Fibroblast of lung (primary cell): ENCODE measurements at regions not wholly inside any gene's neighbourhood (a gene's known extent, or its start where the extent isn't known, plus 50 kb on each side); places are given as distances from the start of the nearest gene placed in this dataset.

ENCODE experiments used
- DNase-seq, 2 donors: peaks; one replicate each; pipeline versions ENCODE4 v3.0.0 to v3.0.0-alpha.2; 2010; ENCODE audit warnings: low read depth in 2 of 2
- H2AFZ ChIP-seq: 2 replicates; pipeline ENCODE4 v1.5.1; 2012; ENCODE audit warnings: low read length, control low read depth, inconsistent platforms
- H3K27ac ChIP-seq: 2 replicates; pipeline ENCODE4 v1.5.1; 2011; ENCODE audit warnings: low read length, control low read depth; ENCODE audit not compliant: insufficient read depth
- H3K27me3 ChIP-seq: 2 replicates; pipeline ENCODE4 v1.5.1; 2011; ENCODE audit warnings: mild to moderate bottlenecking, low read length; ENCODE audit not compliant: control insufficient read depth, insufficient read depth
- H3K36me3 ChIP-seq: 2 replicates; pipeline ENCODE4 v1.5.1; 2011; ENCODE audit warnings: low read length; ENCODE audit not compliant: control insufficient read depth, insufficient read depth
- H3K4me1 ChIP-seq: 2 replicates; pipeline ENCODE4 v1.5.1; 2011; ENCODE audit warnings: low read length; ENCODE audit not compliant: control insufficient read depth, insufficient read depth; ENCODE audit errors: extremely low read depth
- H3K4me2 ChIP-seq: 2 replicates; pipeline ENCODE4 v1.5.1; 2011; ENCODE audit warnings: low read length, control low read depth; ENCODE audit not compliant: insufficient read depth; ENCODE audit errors: extremely low read depth
- H3K4me3 ChIP-seq, 4 experiments: fragments of 200-600 bp in 1 of 4; sonication (generic) in 1 of 4; replicated peaks in 1 of 4; 2 replicates each; pipeline ENCODE4 v1.5.1; 2011 to 2016; ENCODE audit warnings: low read length in 4 of 4, low read depth in 3 of 4, mild to moderate bottlenecking in 3 of 4, control low read depth in 2 of 4, inconsistent platforms in 1 of 4, mixed read lengths in 1 of 4; ENCODE audit not compliant: insufficient read depth in 1 of 4; ENCODE audit errors: control extremely low read depth in 1 of 4
- H3K79me2 ChIP-seq: 2 replicates; pipeline ENCODE4 v1.5.1; 2012; ENCODE audit warnings: mild to moderate bottlenecking, low read length, inconsistent platforms; ENCODE audit not compliant: control insufficient read depth, insufficient read depth
- H3K9ac ChIP-seq: 2 replicates; pipeline ENCODE4 v1.5.1; 2011; ENCODE audit warnings: mild to moderate bottlenecking, low read length, control low read depth; ENCODE audit not compliant: insufficient read depth
- H3K9me3 ChIP-seq: 2 replicates; pipeline ENCODE4 v1.5.1; 2012; ENCODE audit warnings: low read depth, low read length; ENCODE audit not compliant: control insufficient read depth, insufficient read depth
- H4K20me1 ChIP-seq: 2 replicates; pipeline ENCODE4 v1.5.1; 2011; ENCODE audit warnings: low read length; ENCODE audit not compliant: control insufficient read depth, insufficient read depth; ENCODE audit errors: extremely low read depth
- CTCF ChIP-seq, 2 donors: IDR thresholded peaks in 1 of 2; conservative IDR thresholded peaks in 1 of 2; 1 replicate in 1 of 2; 2 replicates in 1 of 2; pipeline ENCODE4 v1.5.1; 2011 to 2012; ENCODE audit warnings: low read length in 2 of 2, control low read depth in 1 of 2, inconsistent platforms in 1 of 2, low read depth in 1 of 2, mild to moderate bottlenecking in 1 of 2
- EZH2 ChIP-seq: IDR thresholded peaks from 2 replicates; pipeline ENCODE4 v1.5.1; 2012; ENCODE audit warnings: low read length, control low read depth, mild to moderate bottlenecking; ENCODE audit errors: missing control alignments

DNA sequence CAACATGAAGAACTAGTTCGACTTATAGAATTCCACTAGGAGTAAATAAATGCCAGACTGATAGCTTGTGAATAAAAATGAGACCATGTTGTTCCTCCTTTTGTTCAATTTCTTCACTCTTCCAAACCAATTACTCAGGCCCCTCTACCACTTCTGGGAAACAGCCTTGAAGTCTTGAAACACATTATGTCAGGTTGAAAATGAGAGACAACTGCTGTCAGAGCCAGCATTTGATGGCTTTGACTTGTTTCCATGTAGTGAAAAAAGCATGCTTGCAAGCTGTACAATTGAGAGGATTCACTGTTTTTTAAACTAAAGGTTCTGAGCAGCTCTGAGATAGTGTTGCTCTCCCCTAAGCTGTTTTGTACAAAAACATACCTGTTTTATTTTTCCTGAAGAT, 337.1 kb upstream of the SGCD start:
- H3K79me2 ChIP-seq: no peaks in the 10 kb centered on the region
- H3K4me1 ChIP-seq: no peaks in the 10 kb centered on the region
- no peak for DNase-seq
- no peak overlapping the region for H3K4me2 ChIP-seq
- H3K27me3 ChIP-seq: no peaks in the 10 kb centered on the region
- no peaks in the 10 kb centered on the region for H4K20me1 ChIP-seq
- no peaks in the 10 kb centered on the region for H3K36me3 ChIP-seq
- H3K4me3 ChIP-seq: no peak overlapping the region
- H3K27ac ChIP-seq: no peak overlapping the region
- no peaks in the 10 kb centered on the region for H3K9me3 ChIP-seq
- H3K9ac ChIP-seq: no peak overlapping the region
- H2AFZ ChIP-seq: no peak overlapping the region
- no peak for TF ChIP-seq CTCF (conservative IDR thresholded peaks at IDR 0.05 in 1 of 2, IDR thresholded peaks at IDR 0.05 in 1 of 2; ENCODE audit: low read depth in 1 of 2, low read length in 2 of 2)

- no peak overlapping the region for H3K4me2 ChIP-seq
- H3K27ac ChIP-seq: no peak overlapping the region
- no peaks in the 10 kb centered on the region for H3K27me3 ChIP-seq
- no peaks in the 10 kb centered on the region for H3K36me3 ChIP-seq
- DNase-seq: no peak
- no peaks in the 10 kb centered on the region for H3K4me1 ChIP-seq
- H3K4me3 ChIP-seq: no peak overlapping the region
- H2AFZ ChIP-seq: no peak overlapping the region
- H3K9ac ChIP-seq: no peak overlapping the region
- H4K20me1 ChIP-seq: no peaks in the 10 kb centered on the region
- H3K79me2 ChIP-seq: no peaks in the 10 kb centered on the region
- no peaks in the 10 kb centered on the region for H3K9me3 ChIP-seq
- TF ChIP-seq EZH2: no peak
- no peak for TF ChIP-seq CTCF (conservative IDR thresholded peaks at IDR 0.05 in 1 of 2, IDR thresholded peaks at IDR 0.05 in 1 of 2; ENCODE audit: low read depth in 1 of 2, low read length in 2 of 2)
Measured at GRCh38 chr5:155996123-155996522, 330.8 kb upstream of the SGCD start.

DNA sequence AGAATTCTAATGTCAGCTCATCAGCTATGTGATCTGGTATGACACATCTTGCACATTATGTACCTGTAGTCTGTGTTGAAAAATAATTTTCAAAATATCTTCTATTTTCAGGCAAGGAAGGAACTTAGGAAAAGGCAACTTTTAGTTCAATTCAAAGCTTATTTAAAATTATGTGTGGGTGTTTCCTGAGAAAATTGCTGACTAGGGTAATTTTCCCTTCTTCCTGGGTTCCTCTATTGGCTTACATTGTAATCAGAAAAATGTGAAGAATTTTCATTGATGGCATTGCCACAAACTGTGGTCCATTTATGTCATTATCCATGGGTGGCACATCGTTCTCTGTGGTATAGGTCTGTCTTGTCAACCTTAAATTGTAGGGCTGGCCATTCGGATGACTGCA, 328.7 kb upstream of the SGCD start:
- H4K20me1 ChIP-seq: no peaks in the 10 kb centered on the region
- no peaks in the 10 kb centered on the region for H3K36me3 ChIP-seq
- no peaks in the 10 kb centered on the region for H3K4me1 ChIP-seq
- no peak overlapping the region for H3K4me2 ChIP-seq
- H3K4me3 ChIP-seq: no peak overlapping the region
- TF ChIP-seq CTCF (conservative IDR thresholded peaks at IDR 0.05 in 1 of 2, IDR thresholded peaks at IDR 0.05 in 1 of 2; ENCODE audit: low read depth in 1 of 2, low read length in 2 of 2) (no peak), EZH2 (no peak)
- no peaks in the 10 kb centered on the region for H3K27me3 ChIP-seq
- no peaks in the 10 kb centered on the region for H3K9me3 ChIP-seq
- H3K9ac ChIP-seq: no peak overlapping the region
- H3K27ac ChIP-seq: no peak overlapping the region
- no peaks in the 10 kb centered on the region for H3K79me2 ChIP-seq
- H2AFZ ChIP-seq: no peak overlapping the region
- no peak for DNase-seq
